T-helper 1 cell treated with Interleukin-12 subunit alpha and Interleukin-12 subunit beta and Interleukin-4 antibody, amounts not matched to agents 30 μg/mL and 1 μg/mL, for 36 hours (primary cell): ENCODE measurements at regions not wholly inside any gene's neighbourhood (a gene's known extent, or its start where the extent isn't known, plus 50 kb on each side); places are given as distances from the start of the nearest gene placed in this dataset.
"Not testable (repeated sequence)": the region's sequence is repeated elsewhere in the genome, so short reads cannot be mapped to it uniquely, and the experiment has no call there.

ENCODE experiments used
- H3K27ac Mint-ChIP-seq: one replicate; pipeline ENCODE4 v1.8.0; 2021; ENCODE audit warnings: mild to moderate bottlenecking, mixed read lengths
- H3K27me3 Mint-ChIP-seq: one replicate; pipeline ENCODE4 v1.8.0; 2021; ENCODE audit warnings: low read depth, mixed read lengths
- H3K36me3 Mint-ChIP-seq: one replicate; pipeline ENCODE4 v1.8.0; 2021; ENCODE audit warnings: low read depth, mixed read lengths
- H3K4me1 Mint-ChIP-seq: one replicate; pipeline ENCODE4 v1.8.0; 2021; ENCODE audit warnings: low read depth, mixed read lengths
- H3K4me3 Mint-ChIP-seq: one replicate; pipeline ENCODE4 v1.8.0; 2021; ENCODE audit warnings: mild to moderate bottlenecking, moderate library complexity, mixed read lengths
- H3K9me3 Mint-ChIP-seq: one replicate; pipeline ENCODE4 v1.8.0; 2021; ENCODE audit warnings: mixed read lengths

GRCh38 chr4:40681600-40681999, 51.9 kb upstream of the RBM47 start:
- no peak overlapping the region for H3K4me3 Mint-ChIP-seq
- peaks cover 5% of the 10 kb centered on the region for H3K4me1 Mint-ChIP-seq
- H3K36me3 Mint-ChIP-seq = peaks cover 5% of the 10 kb centered on the region
- no peaks in the 10 kb centered on the region for H3K27me3 Mint-ChIP-seq
- H3K27ac Mint-ChIP-seq = no peak overlapping the region
- H3K9me3 Mint-ChIP-seq = no peaks in the 10 kb centered on the region

- no peak overlapping the region for H3K4me3 Mint-ChIP-seq
- peaks cover 5% of the 10 kb centered on the region for H3K4me1 Mint-ChIP-seq
- no peaks in the 10 kb centered on the region for H3K9me3 Mint-ChIP-seq
- no peaks in the 10 kb centered on the region for H3K27me3 Mint-ChIP-seq
- no peak overlapping the region for H3K27ac Mint-ChIP-seq
- H3K36me3 Mint-ChIP-seq = peaks cover 5% of the 10 kb centered on the region
Observed at GRCh38 chr4:40682290-40683101, 52.8 kb upstream of the RBM47 start.

DNA sequence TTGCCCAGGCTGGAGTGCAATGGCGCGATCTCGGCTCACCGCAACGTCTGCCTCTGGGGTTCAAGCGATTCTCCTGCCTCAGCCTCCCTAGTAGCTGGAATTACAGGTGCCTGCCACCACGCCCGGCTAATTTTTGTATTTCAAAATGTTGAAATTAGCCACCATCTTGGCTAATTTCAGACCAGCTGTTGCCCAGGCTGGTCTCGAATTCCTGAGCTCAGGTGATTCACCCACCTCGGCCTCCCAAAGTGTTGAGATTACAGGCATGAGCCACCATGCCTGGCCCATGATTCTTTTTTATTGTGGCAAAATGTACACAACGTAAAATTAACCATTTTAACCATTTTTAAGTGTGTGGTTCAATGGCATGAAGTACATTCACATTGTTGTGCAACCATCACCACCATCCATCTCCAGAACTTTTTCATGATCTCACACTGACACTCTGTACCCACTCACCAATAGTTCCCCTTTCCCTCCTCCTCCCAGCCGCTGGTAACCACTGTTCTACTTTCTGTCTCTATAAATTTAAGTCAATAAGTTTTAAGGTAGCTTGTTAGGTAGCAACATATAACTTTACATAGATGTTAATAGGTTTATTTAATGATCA, 54.0 kb upstream of the RBM47 start:
- not testable (repeated sequence) for H3K9me3 Mint-ChIP-seq, H3K36me3 Mint-ChIP-seq, H3K4me3 Mint-ChIP-seq, H3K27ac Mint-ChIP-seq, H3K27me3 Mint-ChIP-seq
- H3K4me1 Mint-ChIP-seq = peaks cover 13% of the 10 kb centered on the region

DNA sequence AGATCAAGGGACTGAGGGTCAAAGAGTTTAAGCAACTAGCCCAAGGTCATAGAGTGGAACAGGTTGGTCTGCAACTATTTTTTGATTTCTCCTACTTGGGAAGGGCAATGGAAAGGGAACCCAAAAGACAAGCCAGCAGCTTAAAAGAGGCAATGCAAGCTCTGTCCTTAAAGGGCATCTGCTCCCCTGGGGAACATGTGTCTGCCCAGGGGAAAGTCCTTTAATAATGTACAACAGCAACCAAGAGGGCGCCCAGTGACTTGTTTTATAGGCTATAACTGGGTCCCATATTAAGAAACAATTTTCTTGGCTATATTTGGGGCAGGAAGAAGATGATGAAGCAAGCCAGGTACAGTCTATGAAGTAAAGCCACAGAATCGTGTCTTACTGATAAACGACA, 54.7 kb upstream of the RBM47 start:
- no peaks in the 10 kb centered on the region for H3K9me3 Mint-ChIP-seq
- H3K36me3 Mint-ChIP-seq = peaks cover 5% of the 10 kb centered on the region
- H3K27ac Mint-ChIP-seq = no peak overlapping the region
- H3K27me3 Mint-ChIP-seq = no peaks in the 10 kb centered on the region
- H3K4me3 Mint-ChIP-seq = no peak overlapping the region
- H3K4me1 Mint-ChIP-seq = peaks cover 14% of the 10 kb centered on the region

DNA sequence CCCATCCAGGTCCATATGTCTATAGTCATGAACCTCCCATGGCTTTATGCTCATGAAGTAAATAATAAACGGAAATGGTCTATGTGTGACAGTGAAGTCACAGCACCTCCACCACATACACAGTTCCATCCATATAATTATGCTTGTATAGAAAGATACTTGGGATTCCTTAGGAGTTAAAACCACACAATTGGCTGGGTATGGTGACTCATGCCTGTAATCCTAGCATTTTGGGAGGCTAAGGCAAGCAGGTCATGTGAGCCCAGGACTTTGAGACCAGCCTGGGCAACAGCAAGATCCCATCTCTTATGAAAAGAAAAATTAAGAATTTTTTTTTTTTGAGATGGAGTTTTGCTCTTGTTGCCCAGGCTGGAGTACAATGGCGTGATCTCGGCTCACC, 55.6 kb upstream of the RBM47 start:
- Mint-ChIP-seq H3K4me3 (no peak overlapping the region), H3K27me3 (no peaks in the 10 kb centered on the region), H3K4me1 (peaks cover 14% of the 10 kb centered on the region), H3K27ac (no peak overlapping the region), H3K36me3 (peaks cover 5% of the 10 kb centered on the region), H3K9me3 (no peaks in the 10 kb centered on the region)

GRCh38 chr4:40686081-40686913, 56.6 kb upstream of the RBM47 start:
- Mint-ChIP-seq H3K27me3 (no peaks in the 10 kb centered on the region), H3K9me3 (no peaks in the 10 kb centered on the region), H3K27ac (no peak overlapping the region), H3K36me3 (peaks cover 7% of the 10 kb centered on the region), H3K4me1 (peaks cover 15% of the 10 kb centered on the region), H3K4me3 (no peak overlapping the region)

DNA sequence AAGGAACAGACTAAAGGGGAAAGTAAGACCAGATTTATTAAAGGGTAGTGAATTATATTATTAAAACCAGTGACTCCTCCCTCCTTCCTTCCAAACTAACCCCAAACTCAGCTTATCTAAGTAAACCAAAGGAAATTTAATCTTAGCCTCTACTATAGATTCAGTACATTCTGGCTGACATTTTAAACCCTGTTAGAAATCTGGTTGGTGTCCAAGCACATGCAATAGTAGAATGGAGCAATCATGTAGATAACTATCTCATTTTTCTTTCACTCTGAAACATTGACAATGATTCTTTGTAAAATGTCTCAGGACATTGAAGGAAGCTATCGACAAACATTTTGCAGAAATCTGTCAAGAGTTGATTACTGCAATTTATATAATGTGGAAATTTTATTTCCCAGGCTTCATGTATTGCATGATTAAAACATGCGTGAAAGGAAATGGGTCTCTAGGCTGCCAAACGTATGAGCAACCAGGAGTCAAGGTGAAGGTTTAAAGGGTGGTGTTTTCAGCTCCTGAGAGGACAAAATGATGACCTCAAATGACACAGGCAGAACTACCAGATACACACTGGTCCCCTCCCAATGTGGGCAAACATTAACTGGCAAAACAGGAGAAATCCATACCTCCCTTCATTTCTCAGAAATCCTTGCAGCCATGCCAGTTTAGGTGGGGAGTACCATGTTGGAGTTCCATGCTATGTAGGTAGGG, 58.2 kb upstream of the RBM47 start:
- H3K4me1 Mint-ChIP-seq = peaks cover 15% of the 10 kb centered on the region

DNA sequence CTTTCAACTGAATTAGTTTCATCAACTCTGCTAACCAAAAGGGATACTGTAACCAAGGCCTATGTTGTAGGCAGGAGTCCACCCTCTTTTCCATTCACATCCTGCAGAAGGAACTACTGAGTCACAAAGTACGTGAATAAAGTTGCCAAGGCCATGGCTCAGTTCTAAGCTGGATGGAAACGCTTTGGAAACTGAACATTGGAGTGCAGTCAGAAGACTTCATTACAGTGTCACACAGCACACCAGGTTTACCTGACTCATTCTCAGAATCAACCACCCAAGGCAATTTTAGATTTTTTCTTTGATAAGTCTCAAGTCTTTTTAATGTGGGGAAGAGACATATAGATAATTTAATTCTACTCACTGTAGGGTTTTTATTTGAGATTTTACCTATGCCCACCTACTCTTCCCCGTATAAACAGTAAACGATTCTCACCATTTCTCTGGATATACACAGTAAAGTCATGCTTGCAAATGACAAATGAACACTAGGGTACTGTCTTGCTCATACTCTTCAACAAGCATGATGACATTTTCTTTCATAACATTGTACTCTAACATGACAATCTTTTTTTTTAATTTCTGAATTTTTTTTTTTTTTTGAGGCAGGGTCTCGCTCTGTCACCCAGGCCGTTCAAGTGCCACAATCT, 58.9 kb upstream of the RBM47 start:
- peaks cover 7% of the 10 kb centered on the region for H3K36me3 Mint-ChIP-seq
- H3K27me3 Mint-ChIP-seq = no peaks in the 10 kb centered on the region
- H3K4me3 Mint-ChIP-seq = no peak overlapping the region
- peaks cover 15% of the 10 kb centered on the region for H3K4me1 Mint-ChIP-seq
- peak overlapping the region; percentile 62 for H3K27ac Mint-ChIP-seq
- no peaks in the 10 kb centered on the region for H3K9me3 Mint-ChIP-seq

More for the DNA sequence above, 58.2 kb upstream of the RBM47 start:
- Mint-ChIP-seq H3K4me3 (no peak overlapping the region), H3K36me3 (peaks cover 7% of the 10 kb centered on the region), H3K27me3 (no peaks in the 10 kb centered on the region), H3K27ac (peak overlapping the region; percentile 62), H3K9me3 (no peaks in the 10 kb centered on the region)

DNA sequence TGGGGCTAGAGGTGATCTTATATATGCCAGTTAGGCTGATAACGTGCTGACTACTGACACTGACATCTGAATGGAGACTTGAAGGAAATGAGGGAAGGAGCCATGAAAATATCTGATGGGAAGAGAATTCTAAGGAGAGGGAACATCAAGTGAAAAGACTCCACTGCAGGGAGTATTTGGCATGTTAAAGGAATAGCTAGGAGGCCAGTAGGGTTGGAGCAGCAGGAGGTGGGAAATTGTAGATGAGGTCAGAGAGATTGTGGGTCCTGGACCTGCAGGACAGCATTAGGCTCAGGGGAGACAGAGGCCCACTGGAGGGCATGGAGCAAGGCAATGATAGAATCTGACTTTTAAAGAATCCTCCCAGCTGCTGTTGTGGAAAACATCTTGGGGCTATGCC, 55.8 kb upstream of the NSUN7 start:
- Mint-ChIP-seq H3K36me3 (peaks cover 3% of the 10 kb centered on the region), H3K9me3 (no peaks in the 10 kb centered on the region), H3K27ac (no peak overlapping the region), H3K4me1 (peaks cover 5% of the 10 kb centered on the region), H3K27me3 (no peaks in the 10 kb centered on the region), H3K4me3 (no peak overlapping the region)

DNA sequence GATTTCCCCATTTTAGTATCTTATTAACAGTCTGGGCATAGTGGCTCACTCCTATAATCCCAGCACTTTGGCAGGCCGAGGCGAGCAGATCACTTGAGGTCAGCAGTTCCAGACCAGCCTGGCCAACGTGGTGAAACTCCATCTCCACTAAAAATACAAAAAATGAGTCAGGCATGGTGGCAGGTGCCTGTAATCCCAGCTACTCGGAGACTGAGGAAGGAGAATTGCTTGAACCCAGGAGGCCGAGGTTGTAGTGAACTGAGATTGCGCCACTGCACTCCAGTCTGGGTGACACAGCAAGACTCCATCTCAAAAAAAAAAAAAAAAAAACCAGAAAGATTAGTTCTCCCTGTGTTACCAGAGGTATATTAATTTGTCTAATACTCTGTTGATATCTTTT, 52.3 kb upstream of the NSUN7 start:
- not testable (repeated sequence) for H3K27me3 Mint-ChIP-seq, H3K4me3 Mint-ChIP-seq, H3K27ac Mint-ChIP-seq, H3K9me3 Mint-ChIP-seq, H3K36me3 Mint-ChIP-seq
- peaks cover 17% of the 10 kb centered on the region for H3K4me1 Mint-ChIP-seq

DNA sequence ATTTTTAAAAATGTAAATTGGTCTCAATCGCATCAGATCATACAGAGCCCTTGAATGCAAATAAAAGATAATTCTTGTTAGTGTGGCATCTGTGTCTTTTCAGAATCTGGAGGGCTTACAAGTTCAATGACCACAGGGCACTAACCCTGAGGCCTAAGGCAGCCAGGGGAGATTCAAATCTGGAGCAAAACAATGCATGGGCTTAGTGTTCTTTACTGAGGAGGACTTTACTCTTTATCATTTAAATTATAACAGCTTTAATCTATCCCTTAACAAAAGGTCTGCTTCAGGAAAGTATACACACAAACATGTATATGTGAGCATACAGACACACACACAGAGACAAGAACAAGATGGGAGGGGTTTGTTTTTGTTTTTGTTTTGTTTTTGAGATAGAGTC, 51.0 kb upstream of the NSUN7 start:
- Mint-ChIP-seq H3K27ac (no peak overlapping the region), H3K4me1 (peaks cover 22% of the 10 kb centered on the region), H3K27me3 (no peaks in the 10 kb centered on the region), H3K36me3 (no peaks in the 10 kb centered on the region), H3K4me3 (no peak overlapping the region), H3K9me3 (no peaks in the 10 kb centered on the region)

DNA sequence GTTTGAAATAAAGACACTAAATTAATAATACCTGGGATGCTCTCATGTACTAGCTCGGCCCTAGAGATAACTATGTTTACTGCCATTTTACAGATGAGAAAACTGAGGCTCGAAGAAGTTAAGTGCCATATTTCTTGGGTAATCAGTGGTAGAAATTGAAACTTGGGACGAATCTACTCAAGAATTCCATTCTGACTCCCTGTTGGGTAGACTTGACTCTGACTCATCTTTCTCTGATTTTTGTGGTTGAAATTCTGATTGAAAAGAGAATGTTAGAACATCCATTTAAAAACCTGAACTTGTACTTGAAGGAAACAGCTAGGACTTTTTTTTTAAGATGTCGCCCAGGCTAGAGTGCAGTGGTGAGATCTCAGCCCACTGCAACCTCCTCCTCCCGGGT, 50.1 kb upstream of the NSUN7 start:
- H3K4me3 Mint-ChIP-seq = no peak overlapping the region
- H3K9me3 Mint-ChIP-seq = no peaks in the 10 kb centered on the region
- H3K4me1 Mint-ChIP-seq = peaks cover 22% of the 10 kb centered on the region
- no peaks in the 10 kb centered on the region for H3K36me3 Mint-ChIP-seq
- H3K27ac Mint-ChIP-seq = no peak overlapping the region
- no peaks in the 10 kb centered on the region for H3K27me3 Mint-ChIP-seq
